Endothelial cell of umbilical vein (primary cell): ENCODE measurements at regions not wholly inside any gene's neighbourhood (a gene's known extent, or its start where the extent isn't known, plus 50 kb on each side); places are given as distances from the start of the nearest gene placed in this dataset.

Experiments used
- CTCF ChIP-seq, 2 donors: IDR thresholded peaks; 1 replicate in 1 of 2; 2 replicates in 1 of 2; pipeline ENCODE4 v1.5.1; 2011; ENCODE audit warnings: low read length in 2 of 2, mild to moderate bottlenecking in 2 of 2, moderate library complexity in 2 of 2, control low read depth in 1 of 2, inconsistent platforms in 1 of 2, low read depth in 1 of 2; ENCODE audit not compliant: insufficient read depth in 1 of 2; ENCODE audit errors: extremely low read depth in 1 of 2
- EZH2 ChIP-seq: IDR thresholded peaks from 2 replicates; pipeline ENCODE4 v1.6.1; 2012; ENCODE audit warnings: borderline replicate concordance, low read depth, mild to moderate bottlenecking, moderate library complexity, low read length, inconsistent platforms; ENCODE audit not compliant: severe bottlenecking
- FOS ChIP-seq: IDR thresholded peaks from 2 replicates; pipeline ENCODE4 v1.6.1; 2011; ENCODE audit warnings: mild to moderate bottlenecking, low read length, moderate library complexity, borderline replicate concordance; ENCODE audit not compliant: insufficient read depth
- JUN ChIP-seq: IDR thresholded peaks from 2 replicates; pipeline ENCODE4 v1.6.1; 2011; ENCODE audit warnings: borderline replicate concordance, low read depth; ENCODE audit not compliant: insufficient read length, insufficient read depth
- MYC ChIP-seq: IDR thresholded peaks from one replicate; pipeline ENCODE4 v1.6.1; 2011; ENCODE audit warnings: mild to moderate bottlenecking, low read depth, low read length
- POLR2A ChIP-seq: IDR thresholded peaks from 2 replicates; pipeline ENCODE4 v1.6.1; 2012; ENCODE audit warnings: low read depth, mild to moderate bottlenecking, control low read depth, low read length
- POLR2AphosphoS5 ChIP-seq: IDR thresholded peaks from 2 replicates; pipeline ENCODE4 v1.6.1; 2012; ENCODE audit warnings: low read depth, mild to moderate bottlenecking, control low read depth, low read length, moderate library complexity; ENCODE audit not compliant: insufficient read depth
- TF ChIP-seq, protein P1 (sequence below): IDR thresholded peaks from 2 replicates; pipeline ENCODE4 v1.6.1; 2011; ENCODE audit not compliant: insufficient read depth, insufficient read length

DNA sequence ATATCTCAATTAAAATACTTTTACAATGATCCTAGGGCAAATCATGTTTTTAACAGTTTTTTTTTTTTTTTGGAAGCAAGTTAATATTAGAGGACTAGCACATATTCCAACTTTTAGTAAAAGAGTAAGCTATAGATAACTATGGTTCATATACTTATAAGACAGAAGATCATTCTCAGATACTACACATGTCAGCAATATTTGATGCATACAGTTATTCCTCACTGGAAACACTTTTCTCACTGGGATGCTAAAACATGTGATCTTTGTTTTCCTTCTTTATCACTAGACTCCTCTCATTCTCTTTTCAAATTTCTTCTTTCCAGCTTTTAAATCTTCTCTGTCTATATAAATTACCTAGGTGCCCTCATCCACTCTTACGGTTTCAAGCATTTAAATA, 1020.4 kb upstream of the FBXO33 start:
- TF ChIP-seq CTCF (IDR thresholded peaks at IDR 0.05; ENCODE audit: extremely low read depth in 1 of 2, insufficient read depth in 1 of 2, low read depth in 1 of 2, low read length in 2 of 2) (no peak), POLR2A (no peak), JUN (no peak), MYC (no peak), POLR2AphosphoS5 (no peak), FOS (no peak), EZH2 (no peak)
- TF ChIP-seq, protein P1, sequence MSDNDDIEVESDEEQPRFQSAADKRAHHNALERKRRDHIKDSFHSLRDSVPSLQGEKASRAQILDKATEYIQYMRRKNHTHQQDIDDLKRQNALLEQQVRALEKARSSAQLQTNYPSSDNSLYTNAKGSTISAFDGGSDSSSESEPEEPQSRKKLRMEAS: no peak
